Muscle layer of duodenum (tissue), 2 donors: ENCODE measurements at regions not wholly inside any gene's neighbourhood (a gene's known extent, or its start where the extent isn't known, plus 50 kb on each side); places are given as distances from the start of the nearest gene placed in this dataset.

Experiments used
- H3K27ac ChIP-seq: one replicate; pipeline ENCODE4 v1.7.0; 2013; ENCODE audit warnings: mild to moderate bottlenecking, low read length
- H3K27me3 ChIP-seq: one replicate; pipeline ENCODE4 v1.7.0; 2013; ENCODE audit warnings: low read depth, mild to moderate bottlenecking, control low read depth, low read length
- H3K36me3 ChIP-seq, 2 donors: one replicate each; pipeline ENCODE4 v1.7.0; 2013; ENCODE audit warnings: low read length in 2 of 2, control low read depth in 1 of 2, mild to moderate bottlenecking in 1 of 2; ENCODE audit not compliant: insufficient read depth in 2 of 2, control insufficient read depth in 1 of 2
- H3K4me1 ChIP-seq, 2 donors: one replicate each; pipeline ENCODE4 v1.7.0; 2013; ENCODE audit warnings: low read length in 2 of 2, mild to moderate bottlenecking in 2 of 2, control low read depth in 1 of 2, moderate library complexity in 1 of 2; ENCODE audit not compliant: insufficient read depth in 2 of 2, control insufficient read depth in 1 of 2
- H3K4me3 ChIP-seq, 2 donors: one replicate each; pipeline ENCODE4 v1.7.0; 2013; ENCODE audit warnings: low read length in 2 of 2, low read depth in 1 of 2, mild to moderate bottlenecking in 1 of 2
- H3K9me3 ChIP-seq, 2 donors: one replicate each; pipeline ENCODE4 v1.7.0; 2013; ENCODE audit warnings: low read length in 2 of 2, control low read depth in 1 of 2, mild to moderate bottlenecking in 1 of 2; ENCODE audit not compliant: control insufficient read depth in 1 of 2
- donor health status: healthy.

GRCh38 chr4:108325561-108325960, 156.8 kb upstream of the LEF1 start:
- Histone ChIP-seq H3K9me3 (peaks cover 0 to 4% of the 10 kb centered on the region in 2 donors), H3K27me3 (no peaks in the 10 kb centered on the region), H3K36me3 (no peaks in the 10 kb centered on the region), H3K27ac (no peak overlapping the region), H3K4me1 (no peaks in the 10 kb centered on the region), H3K4me3 (no peak overlapping the region)

GRCh38 chr4:108324450-108324849, 155.7 kb upstream of the LEF1 start:
- Histone ChIP-seq H3K9me3 (peaks cover 0 to 4% of the 10 kb centered on the region in 2 donors), H3K4me1 (no peaks in the 10 kb centered on the region), H3K27ac (no peak overlapping the region), H3K36me3 (no peaks in the 10 kb centered on the region), H3K27me3 (no peaks in the 10 kb centered on the region), H3K4me3 (no peak overlapping the region)

- Histone ChIP-seq H3K36me3 (no peaks in the 10 kb centered on the region), H3K27me3 (no peaks in the 10 kb centered on the region), H3K4me3 (no peak overlapping the region), H3K27ac (no peak overlapping the region), H3K9me3 (peaks cover 0 to 4% of the 10 kb centered on the region in 2 donors), H3K4me1 (no peaks in the 10 kb centered on the region)
These were observed 153.8 kb upstream of the LEF1 start for GRCh38 chr4:108322497-108322896.

GRCh38 chr4:108320061-108320460, 151.3 kb upstream of the LEF1 start:
- H3K27ac ChIP-seq = no peak overlapping the region
- no peaks in the 10 kb centered on the region for H3K36me3 ChIP-seq
- H3K9me3 ChIP-seq = peaks cover 0 to 4% of the 10 kb centered on the region in 2 donors
- no peaks in the 10 kb centered on the region for H3K27me3 ChIP-seq
- H3K4me3 ChIP-seq = no peak overlapping the region
- no peaks in the 10 kb centered on the region for H3K4me1 ChIP-seq

- Histone ChIP-seq H3K4me1 (no peaks in the 10 kb centered on the region), H3K9me3 (peaks cover 0 to 2% of the 10 kb centered on the region in 2 donors), H3K27me3 (no peaks in the 10 kb centered on the region), H3K27ac (no peak overlapping the region), H3K36me3 (no peaks in the 10 kb centered on the region), H3K4me3 (no peak overlapping the region)
These were observed 148.6 kb upstream of the LEF1 start for GRCh38 chr4:108317377-108317776.

GRCh38 chr4:108315694-108316093, 147.0 kb upstream of the LEF1 start:
- Histone ChIP-seq H3K4me1 (no peaks in the 10 kb centered on the region), H3K36me3 (no peaks in the 10 kb centered on the region), H3K27ac (no peak overlapping the region)

GRCh38 chr4:108314900-108315589, 146.3 kb upstream of the LEF1 start:
- no peaks in the 10 kb centered on the region for H3K27me3 ChIP-seq
- no peak overlapping the region for H3K27ac ChIP-seq
- H3K9me3 ChIP-seq = no peaks in the 10 kb centered on the region
- no peak overlapping the region for H3K4me3 ChIP-seq
- H3K36me3 ChIP-seq = no peaks in the 10 kb centered on the region
- no peaks in the 10 kb centered on the region for H3K4me1 ChIP-seq

More at GRCh38 chr4:108315694-108316093, 147.0 kb upstream of the LEF1 start:
- Histone ChIP-seq H3K4me3 (no peak overlapping the region), H3K27me3 (no peaks in the 10 kb centered on the region), H3K9me3 (no peaks in the 10 kb centered on the region)

GRCh38 chr4:108313546-108314339, 145.0 kb upstream of the LEF1 start:
- Histone ChIP-seq H3K4me1 (no peaks in the 10 kb centered on the region), H3K27me3 (no peaks in the 10 kb centered on the region), H3K27ac (no peak overlapping the region), H3K4me3 (no peak overlapping the region), H3K9me3 (no peaks in the 10 kb centered on the region), H3K36me3 (no peaks in the 10 kb centered on the region)

GRCh38 chr4:108311313-108311712, 142.6 kb upstream of the LEF1 start:
- no peak overlapping the region for H3K4me3 ChIP-seq
- no peaks in the 10 kb centered on the region for H3K27me3 ChIP-seq
- no peaks in the 10 kb centered on the region for H3K4me1 ChIP-seq
- H3K9me3 ChIP-seq = no peaks in the 10 kb centered on the region
- H3K36me3 ChIP-seq = no peaks in the 10 kb centered on the region
- H3K27ac ChIP-seq = no peak overlapping the region

GRCh38 chr4:108303488-108304177, 134.9 kb upstream of the LEF1 start:
- no peak overlapping the region for H3K27ac ChIP-seq
- no peaks in the 10 kb centered on the region for H3K9me3 ChIP-seq
- no peaks in the 10 kb centered on the region for H3K4me1 ChIP-seq
- H3K27me3 ChIP-seq = no peaks in the 10 kb centered on the region
- no peak overlapping the region for H3K4me3 ChIP-seq
- H3K36me3 ChIP-seq = no peaks in the 10 kb centered on the region

- Histone ChIP-seq H3K4me1 (no peaks in the 10 kb centered on the region), H3K4me3 (no peak overlapping the region), H3K9me3 (no peaks in the 10 kb centered on the region), H3K27ac (no peak overlapping the region), H3K36me3 (no peaks in the 10 kb centered on the region), H3K27me3 (no peaks in the 10 kb centered on the region)
These were observed 133.0 kb upstream of the LEF1 start for GRCh38 chr4:108301545-108302251.
